H1 (cell line): ENCODE measurements at regions not wholly inside any gene's neighbourhood (a gene's known extent, or its start where the extent isn't known, plus 50 kb on each side); places are given as distances from the start of the nearest gene placed in this dataset.

Source experiments
- GTF2F1 ChIP-seq: IDR thresholded peaks from 2 replicates; pipeline ENCODE4 v1.6.1; 2012; ENCODE audit warnings: low read depth, low read length, improper control_type of control experiment, borderline replicate concordance
- KDM5A ChIP-seq: fragments of 200-600 bp; IDR thresholded peaks from 2 replicates; pipeline ENCODE4 v1.7.1; 2012; ENCODE audit warnings: mild to moderate bottlenecking, low read length, inconsistent platforms, mixed read lengths
- POLR2AphosphoS5 ChIP-seq: IDR thresholded peaks from 2 replicates; pipeline ENCODE4 v1.6.1; 2011; ENCODE audit warnings: low read depth, low read length
- POU5F1 ChIP-seq: IDR thresholded peaks from 2 replicates; pipeline ENCODE4 v1.6.1; 2011; ENCODE audit warnings: low read depth, mild to moderate bottlenecking, low read length, moderate library complexity

DNA sequence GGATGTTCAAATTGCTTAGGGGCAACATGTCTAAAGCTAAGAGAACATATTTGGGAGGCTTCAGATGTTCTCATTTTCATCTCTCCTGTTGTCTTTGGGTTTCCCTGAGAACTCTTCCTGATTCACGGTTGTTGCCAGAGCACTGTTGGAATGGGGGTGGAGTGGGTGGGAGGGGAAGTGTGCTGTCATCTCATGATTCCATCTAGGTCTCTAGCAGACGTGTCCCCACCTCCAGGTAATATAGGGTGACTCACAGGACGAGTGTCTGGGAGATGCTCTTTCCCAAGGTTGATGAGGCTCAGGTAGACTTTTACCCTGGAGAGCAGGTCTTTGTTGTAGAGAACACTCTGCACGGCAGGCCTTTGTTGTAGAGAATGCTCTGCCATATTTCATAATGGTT, 636.9 kb downstream of the QKI start (continued):
- no peak for TF ChIP-seq GTF2F1
- TF ChIP-seq POU5F1 = no peak
- TF ChIP-seq KDM5A = no peak
- no peak for TF ChIP-seq POLR2AphosphoS5
